ENCODE measurements at regions not wholly inside any gene's neighbourhood (a gene's known extent, or its start where the extent isn't known, plus 50 kb on each side); places are given as distances from the start of the nearest gene placed in this dataset.

- TF ChIP-seq EZH2 (IDR thresholded peaks at IDR 0.05; ENCODE audit: insufficient read depth, poor library complexity, severe bottlenecking) (no peak), EZH2phosphoT487 (IDR thresholded peaks at IDR 0.05; ENCODE audit: insufficient read depth, low read depth) (no peak)
Observed at GRCh38 chr9:38318759-38319495, 73.6 kb upstream of the ALDH1B1 start.
